Lower leg skin (tissue), 3 donors: ENCODE measurements at regions not wholly inside any gene's neighbourhood (a gene's known extent, or its start where the extent isn't known, plus 50 kb on each side); places are given as distances from the start of the nearest gene placed in this dataset.

ENCODE experiments used
- CTCF ChIP-seq, 3 donors: fragments of 450-650 bp; IDR thresholded peaks; one replicate each; pipeline ENCODE4 v1.5.1; 2016; ENCODE audit warnings: antibody characterized with exemption in 3 of 3, mild to moderate bottlenecking in 3 of 3, moderate library complexity in 2 of 3
- POLR2A ChIP-seq, 2 donors: fragments of 450-650 bp; IDR thresholded peaks; one replicate each; pipeline ENCODE4 v1.6.1; 2016 to 2017; ENCODE audit warnings: antibody characterized with exemption in 2 of 2, mild to moderate bottlenecking in 1 of 2, moderate library complexity in 1 of 2

GRCh38 chr11:70539360-70540095 is 141.2 kb downstream of the CTTN start:
- TF ChIP-seq CTCF (IDR thresholded peaks at IDR 0.05) (no peak), POLR2A (IDR thresholded peaks at IDR 0.05) (no peak)
